ENCODE measurements at regions not wholly inside any gene's neighbourhood (a gene's known extent, or its start where the extent isn't known, plus 50 kb on each side); places are given as distances from the start of the nearest gene placed in this dataset.
A peak's percentile ranks its signal among the peaks of the same experiment; 100 is the strongest.
"Not testable (repeated sequence)": the region's sequence is repeated elsewhere in the genome, so short reads cannot be mapped to it uniquely, and the experiment has no call there.

DNA sequence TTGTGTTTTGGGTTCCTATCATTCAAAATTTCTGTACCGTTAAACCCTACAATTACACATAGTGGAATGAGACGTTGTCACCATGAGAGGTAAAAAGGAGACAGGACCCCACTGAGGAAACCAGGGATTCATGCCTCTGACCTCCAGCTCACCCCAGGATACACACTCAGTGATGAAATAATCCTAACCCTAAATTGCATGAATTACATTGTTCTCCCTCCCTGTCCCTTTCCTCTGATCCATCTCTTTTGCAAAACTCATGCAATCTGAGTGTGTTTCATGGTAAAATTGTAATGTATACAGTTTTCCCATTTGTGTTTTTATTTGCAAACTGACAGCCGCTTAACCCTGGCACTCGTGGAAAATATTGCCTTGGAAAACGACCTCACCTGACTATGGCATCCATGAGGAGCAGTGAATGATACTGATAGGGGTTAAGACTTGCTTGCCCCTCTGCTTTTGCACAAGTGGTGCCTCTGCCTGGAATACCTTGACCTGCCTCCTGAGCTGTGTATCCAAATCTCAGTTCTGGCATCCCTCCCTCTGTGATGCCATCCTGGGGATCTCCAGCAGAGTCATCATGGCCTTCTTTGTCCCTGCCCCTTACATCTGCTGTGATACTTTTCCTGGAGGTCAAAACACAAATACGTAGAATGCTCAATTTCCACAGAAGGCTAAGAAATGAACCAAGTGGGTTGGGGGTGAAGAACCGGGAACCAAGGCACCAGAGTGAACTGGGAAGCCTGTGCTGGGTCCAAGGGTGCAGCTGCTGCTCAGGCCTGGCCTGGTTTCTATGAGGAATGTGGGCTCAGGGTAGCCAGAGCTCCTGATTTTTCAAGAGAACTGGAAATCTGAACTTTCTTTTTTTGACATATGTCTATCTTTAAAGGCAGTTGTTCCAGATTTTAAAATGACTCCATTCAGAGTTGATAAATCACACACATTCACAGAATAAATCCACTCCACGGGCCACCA, 211.6 kb upstream of the ZNF217 start:
- H3K4me2 ChIP-seq (ENCODE audit: insufficient read depth, low read length): peak overlapping the region; percentile 12
- peak overlapping the region; percentile 67 for H2AFZ ChIP-seq (ENCODE audit: low read length)
- TF ChIP-seq, protein P1, sequence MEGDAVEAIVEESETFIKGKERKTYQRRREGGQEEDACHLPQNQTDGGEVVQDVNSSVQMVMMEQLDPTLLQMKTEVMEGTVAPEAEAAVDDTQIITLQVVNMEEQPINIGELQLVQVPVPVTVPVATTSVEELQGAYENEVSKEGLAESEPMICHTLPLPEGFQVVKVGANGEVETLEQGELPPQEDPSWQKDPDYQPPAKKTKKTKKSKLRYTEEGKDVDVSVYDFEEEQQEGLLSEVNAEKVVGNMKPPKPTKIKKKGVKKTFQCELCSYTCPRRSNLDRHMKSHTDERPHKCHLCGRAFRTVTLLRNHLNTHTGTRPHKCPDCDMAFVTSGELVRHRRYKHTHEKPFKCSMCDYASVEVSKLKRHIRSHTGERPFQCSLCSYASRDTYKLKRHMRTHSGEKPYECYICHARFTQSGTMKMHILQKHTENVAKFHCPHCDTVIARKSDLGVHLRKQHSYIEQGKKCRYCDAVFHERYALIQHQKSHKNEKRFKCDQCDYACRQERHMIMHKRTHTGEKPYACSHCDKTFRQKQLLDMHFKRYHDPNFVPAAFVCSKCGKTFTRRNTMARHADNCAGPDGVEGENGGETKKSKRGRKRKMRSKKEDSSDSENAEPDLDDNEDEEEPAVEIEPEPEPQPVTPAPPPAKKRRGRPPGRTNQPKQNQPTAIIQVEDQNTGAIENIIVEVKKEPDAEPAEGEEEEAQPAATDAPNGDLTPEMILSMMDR (IDR thresholded peaks at IDR 0.05; ENCODE audit: extremely low read depth, low read depth, low read length): no peak

DNA sequence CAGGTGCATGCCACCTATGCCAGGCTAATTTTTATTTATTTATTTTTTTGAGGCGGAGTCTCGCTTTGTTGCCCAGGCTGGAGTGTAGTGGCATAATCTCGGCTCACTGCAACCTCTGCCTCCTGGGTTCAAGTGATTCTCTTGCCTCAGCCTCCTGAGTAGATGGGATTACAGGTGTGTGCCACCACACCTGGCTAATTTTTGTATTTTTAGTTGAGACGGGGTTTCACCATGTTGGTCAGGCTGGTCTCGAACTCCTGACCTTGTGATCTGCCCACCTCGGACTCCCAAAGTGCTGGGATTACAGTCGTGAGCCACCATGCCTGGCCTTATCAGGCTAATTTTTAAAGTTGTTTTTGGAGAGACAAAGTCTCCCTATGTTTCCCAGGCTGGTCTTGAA, 210.7 kb upstream of the ZNF217 start:
- not testable (repeated sequence) for H3K4me2 ChIP-seq (ENCODE audit: insufficient read depth, low read length); H3K4me3 ChIP-seq (ENCODE audit: insufficient read depth, low read length); H4K20me1 ChIP-seq (ENCODE audit: insufficient read depth, low read length); H3K79me2 ChIP-seq (ENCODE audit: insufficient read depth, low read length); H2AFZ ChIP-seq (ENCODE audit: low read length); H3K9me3 ChIP-seq (ENCODE audit: low read depth, low read length); H3K27me3 ChIP-seq (ENCODE audit: insufficient read depth, low read length); H3K36me3 ChIP-seq (ENCODE audit: insufficient read depth, low read length); H3K27ac ChIP-seq (ENCODE audit: low read depth, low read length); DNase-seq (ENCODE audit: insufficient read length, low spot score, missing footprints)
- H3K4me1 ChIP-seq (ENCODE audit: insufficient read depth, low read length): peaks cover 11% of the 10 kb centered on the region

More for the DNA sequence above, 211.6 kb upstream of the ZNF217 start:
- peaks cover 11% of the 10 kb centered on the region for H3K4me1 ChIP-seq (ENCODE audit: insufficient read depth, low read length)
- no peaks in the 10 kb centered on the region for H3K79me2 ChIP-seq (ENCODE audit: insufficient read depth, low read length)
- no peak for DNase-seq (ENCODE audit: insufficient read length, low spot score, missing footprints)
- H3K36me3 ChIP-seq (ENCODE audit: insufficient read depth, low read length): no peaks in the 10 kb centered on the region
- H3K27me3 ChIP-seq (ENCODE audit: insufficient read depth, low read length): no peaks in the 10 kb centered on the region
- H3K9me3 ChIP-seq (ENCODE audit: low read depth, low read length): no peaks in the 10 kb centered on the region
- no peaks in the 10 kb centered on the region for H4K20me1 ChIP-seq (ENCODE audit: insufficient read depth, low read length)
- no peak overlapping the region for H3K4me3 ChIP-seq (ENCODE audit: insufficient read depth, low read length)
- peak overlapping the region; percentile 92 for H3K27ac ChIP-seq (ENCODE audit: low read depth, low read length)

- no peak overlapping the region for H2AFZ ChIP-seq (ENCODE audit: low read length)
- TF ChIP-seq, protein P1 (IDR thresholded peaks at IDR 0.05; ENCODE audit: extremely low read depth, low read depth, low read length): no peak
- H4K20me1 ChIP-seq (ENCODE audit: insufficient read depth, low read length): no peaks in the 10 kb centered on the region
- no peak overlapping the region for H3K4me2 ChIP-seq (ENCODE audit: insufficient read depth, low read length)
- peaks cover 11% of the 10 kb centered on the region for H3K4me1 ChIP-seq (ENCODE audit: insufficient read depth, low read length)
- no peaks in the 10 kb centered on the region for H3K79me2 ChIP-seq (ENCODE audit: insufficient read depth, low read length)
- H3K27me3 ChIP-seq (ENCODE audit: insufficient read depth, low read length): no peaks in the 10 kb centered on the region
- no peak overlapping the region for H3K4me3 ChIP-seq (ENCODE audit: insufficient read depth, low read length)
- no peaks in the 10 kb centered on the region for H3K9me3 ChIP-seq (ENCODE audit: low read depth, low read length)
- no peak overlapping the region for H3K27ac ChIP-seq (ENCODE audit: low read depth, low read length)
- H3K36me3 ChIP-seq (ENCODE audit: insufficient read depth, low read length): no peaks in the 10 kb centered on the region
- no peak for DNase-seq (ENCODE audit: insufficient read length, low spot score, missing footprints)
These were observed 210.0 kb upstream of the ZNF217 start for GRCh38 chr20:53803492-53804155.

- H3K27ac ChIP-seq (ENCODE audit: low read depth, low read length): no peak overlapping the region
These were observed 208.2 kb upstream of the ZNF217 start for GRCh38 chr20:53801609-53802370.

More at GRCh38 chr20:53801609-53802370, 208.2 kb upstream of the ZNF217 start:
- Histone ChIP-seq H3K9me3 (ENCODE audit: low read depth, low read length) (no peaks in the 10 kb centered on the region), H3K27me3 (ENCODE audit: insufficient read depth, low read length) (no peaks in the 10 kb centered on the region), H3K4me1 (ENCODE audit: insufficient read depth, low read length) (peaks cover 11% of the 10 kb centered on the region), H3K79me2 (ENCODE audit: insufficient read depth, low read length) (no peaks in the 10 kb centered on the region), H4K20me1 (ENCODE audit: insufficient read depth, low read length) (no peaks in the 10 kb centered on the region), H3K4me2 (ENCODE audit: insufficient read depth, low read length) (no peak overlapping the region), H3K4me3 (ENCODE audit: insufficient read depth, low read length) (no peak overlapping the region), H2AFZ (ENCODE audit: low read length) (no peak overlapping the region), H3K36me3 (ENCODE audit: insufficient read depth, low read length) (no peaks in the 10 kb centered on the region)
- TF ChIP-seq, protein P1 (IDR thresholded peaks at IDR 0.05; ENCODE audit: extremely low read depth, low read depth, low read length): no peak
- no peak for DNase-seq (ENCODE audit: insufficient read length, low spot score, missing footprints)
